HFFc6 (cell line): ENCODE measurements at regions not wholly inside any gene's neighbourhood (a gene's known extent, or its start where the extent isn't known, plus 50 kb on each side); places are given as distances from the start of the nearest gene placed in this dataset.

Source experiments
- DNase-seq: peaks from one replicate; pipeline ENCODE4 v3.0.0-alpha.2; 2018
- H3K27ac Mint-ChIP-seq: 2 replicates; pipeline ENCODE4 v1.8.0; 2020; ENCODE audit warnings: mild to moderate bottlenecking, mixed read lengths
- H3K27me3 Mint-ChIP-seq: 2 replicates; pipeline ENCODE4 v1.8.0; 2021; ENCODE audit warnings: mild to moderate bottlenecking, moderate library complexity, mixed read lengths; ENCODE audit not compliant: insufficient read depth
- H3K36me3 Mint-ChIP-seq: 2 replicates; pipeline ENCODE4 v1.8.0; 2021; ENCODE audit warnings: low read depth, mixed read lengths
- H3K4me1 Mint-ChIP-seq: 2 replicates; pipeline ENCODE4 v1.8.0; 2020; ENCODE audit warnings: low read depth, mixed read lengths
- H3K4me3 Mint-ChIP-seq: 2 replicates; pipeline ENCODE4 v1.8.0; 2020; ENCODE audit warnings: mild to moderate bottlenecking, moderate library complexity, mixed read lengths
- H3K9me3 Mint-ChIP-seq: 2 replicates; pipeline ENCODE4 v1.8.0; 2020; ENCODE audit warnings: mild to moderate bottlenecking, mixed read lengths
- CTCF ChIP-seq: fragments of 200-600 bp; sonication (generic); IDR thresholded peaks from 2 replicates; pipeline ENCODE4 v1.5.0; 2021; ENCODE audit warnings: antibody characterized with exemption, mild to moderate bottlenecking

- H3K27ac Mint-ChIP-seq: no peak overlapping the region
- peaks cover 2% of the 10 kb centered on the region for H3K27me3 Mint-ChIP-seq
- no peak overlapping the region for H3K4me3 Mint-ChIP-seq
- no peaks in the 10 kb centered on the region for H3K4me1 Mint-ChIP-seq
- no peak for TF ChIP-seq CTCF
- DNase-seq: no peak
- H3K9me3 Mint-ChIP-seq: no peaks in the 10 kb centered on the region
- no peaks in the 10 kb centered on the region for H3K36me3 Mint-ChIP-seq
Measured at GRCh38 chr6:79788756-79789155, 157.6 kb downstream of the SH3BGRL2 start.

- DNase-seq: no peak
- no peaks in the 10 kb centered on the region for H3K4me1 Mint-ChIP-seq
- H3K36me3 Mint-ChIP-seq: no peaks in the 10 kb centered on the region
- no peak overlapping the region for H3K27ac Mint-ChIP-seq
- H3K9me3 Mint-ChIP-seq: no peaks in the 10 kb centered on the region
- peaks cover 2% of the 10 kb centered on the region for H3K27me3 Mint-ChIP-seq
- H3K4me3 Mint-ChIP-seq: no peak overlapping the region
- TF ChIP-seq CTCF: no peak
Measured at GRCh38 chr6:79787626-79788025, 156.5 kb downstream of the SH3BGRL2 start.

GRCh38 chr6:79784395-79784753 is 153.2 kb downstream of the SH3BGRL2 start:
- H3K36me3 Mint-ChIP-seq: no peaks in the 10 kb centered on the region
- no peak for TF ChIP-seq CTCF

GRCh38 chr6:79783670-79784394 is 152.7 kb downstream of the SH3BGRL2 start:
- Mint-ChIP-seq H3K9me3 (no peaks in the 10 kb centered on the region), H3K4me1 (no peaks in the 10 kb centered on the region), H3K4me3 (no peak overlapping the region), H3K36me3 (no peaks in the 10 kb centered on the region), H3K27me3 (no peaks in the 10 kb centered on the region; the same call in none of the 2 replicates), H3K27ac (no peak overlapping the region)
- TF ChIP-seq CTCF: no peak
- DNase-seq: no peak

More at GRCh38 chr6:79784395-79784753, 153.2 kb downstream of the SH3BGRL2 start:
- no peaks in the 10 kb centered on the region for H3K9me3 Mint-ChIP-seq
- DNase-seq: no peak
- no peaks in the 10 kb centered on the region; the same call in none of the 2 replicates for H3K27me3 Mint-ChIP-seq
- no peaks in the 10 kb centered on the region for H3K4me1 Mint-ChIP-seq
- H3K4me3 Mint-ChIP-seq: no peak overlapping the region
- no peak overlapping the region for H3K27ac Mint-ChIP-seq

GRCh38 chr6:79782792-79783580 is 151.9 kb downstream of the SH3BGRL2 start:
- Mint-ChIP-seq H3K27me3 (no peaks in the 10 kb centered on the region; the same call in none of the 2 replicates), H3K4me3 (no peak overlapping the region), H3K27ac (no peak overlapping the region), H3K9me3 (no peaks in the 10 kb centered on the region), H3K36me3 (no peaks in the 10 kb centered on the region), H3K4me1 (no peaks in the 10 kb centered on the region)
- no peak for TF ChIP-seq CTCF
- DNase-seq: no peak
